H1 (cell line): ENCODE measurements at regions not wholly inside any gene's neighbourhood (a gene's known extent, or its start where the extent isn't known, plus 50 kb on each side); places are given as distances from the start of the nearest gene placed in this dataset.

Source experiments
- CTCF ChIA-PET: fragments of 300-600 bp; sonication (Branson Sonifier 250); formaldehyde crosslinking; loops from one replicate; lab custom pipeline; 2021; ENCODE audit not compliant: partially characterized antibody; lab: Charles Lee
- POLR2A ChIA-PET: fragments of 300-600 bp; sonication (Branson Sonifier 250); formaldehyde crosslinking; loops from one replicate; lab custom pipeline; 2021; ENCODE audit warnings: inconsistent platforms; ENCODE audit not compliant: partially characterized antibody; lab: Charles Lee
- DNase-seq, 2 experiments: peaks; one replicate each; pipeline versions ENCODE4 v3.0.0 to v3.0.0-alpha.2; 2010 to 2022; ENCODE audit warnings: low spot score in 2 of 2, low read depth in 1 of 2, mixed read lengths in 1 of 2
- FAIRE-seq: peaks from 2 replicates; lab custom pipeline; 2011; peaks lifted over from hg19 to GRCh38; lab: Jason Lieb, UNC
- H2AFZ ChIP-seq: 2 replicates; pipeline ENCODE4 v1.8.1; 2012; ENCODE audit warnings: low read length, inconsistent platforms
- H2AK5ac ChIP-seq: 2 replicates; pipeline ENCODE4 v1.6.1; 2013; ENCODE audit warnings: low read depth, low read length
- H2BK120ac ChIP-seq: replicated peaks from 2 replicates; pipeline ENCODE3; 2013; ENCODE audit warnings: low read depth, low read length, inconsistent platforms
- H2BK12ac ChIP-seq: 2 replicates; pipeline ENCODE4 v1.6.1; 2013; ENCODE audit warnings: low read depth, low read length
- H2BK15ac ChIP-seq: 2 replicates; pipeline ENCODE4 v1.6.1; 2013; ENCODE audit warnings: low read length
- H2BK20ac ChIP-seq: 2 replicates; pipeline ENCODE4 v1.6.1; 2013; ENCODE audit warnings: low read length
- H2BK5ac ChIP-seq: 2 replicates; pipeline ENCODE4 v1.6.1; 2013; ENCODE audit warnings: low read depth, low read length
- H3K14ac ChIP-seq: 2 replicates; pipeline ENCODE4 v1.6.1; 2013; ENCODE audit warnings: inconsistent platforms; ENCODE audit not compliant: insufficient read length
- H3K18ac ChIP-seq: 2 replicates; pipeline ENCODE4 v1.6.1; 2013; ENCODE audit warnings: low read length; ENCODE audit errors: extremely low read depth
- H3K23ac ChIP-seq: 2 replicates; pipeline ENCODE4 v1.6.1; 2013; ENCODE audit warnings: inconsistent platforms; ENCODE audit not compliant: insufficient read length
- H3K23me2 ChIP-seq: 2 replicates; pipeline ENCODE4 v1.6.1; 2013; ENCODE audit warnings: low read depth, low read length
- H3K27ac ChIP-seq: 2 replicates; pipeline ENCODE4 v1.6.1; 2011; ENCODE audit warnings: low read depth, low read length, inconsistent platforms
- H3K27me3 ChIP-seq, 4 experiments: replicated peaks in 1 of 4; 1 replicate in 1 of 4; 2 replicates in 3 of 4; pipeline versions ENCODE4 v1.6.1 to v1.8.1; 2011 to 2013; ENCODE audit warnings: low read length in 3 of 4, mild to moderate bottlenecking in 3 of 4, inconsistent platforms in 2 of 4, mixed read lengths in 2 of 4, moderate library complexity in 1 of 4; ENCODE audit not compliant: control insufficient read depth in 3 of 4, insufficient read depth in 3 of 4; ENCODE audit errors: extremely low read depth in 1 of 4
- H3K36me3 ChIP-seq, 4 experiments: 2 replicates each; pipeline versions ENCODE4 v1.6.1 to v1.8.1; 2011 to 2013; ENCODE audit warnings: mild to moderate bottlenecking in 4 of 4, low read length in 3 of 4, moderate library complexity in 2 of 4, control low read depth in 1 of 4, inconsistent platforms in 1 of 4; ENCODE audit not compliant: insufficient read depth in 4 of 4, control insufficient read depth in 2 of 4
- H3K4ac ChIP-seq: replicated peaks from 2 replicates; pipeline ENCODE3; 2013; ENCODE audit warnings: low read length, low read depth, mixed read lengths, inconsistent platforms; ENCODE audit not compliant: insufficient read length
- H3K4me1 ChIP-seq, 4 experiments: replicated peaks in 1 of 4; 1 replicate in 1 of 4; 2 replicates in 3 of 4; pipeline versions ENCODE4 v1.6.1 to v1.8.1; 2011 to 2013; ENCODE audit warnings: low read length in 3 of 4, inconsistent platforms in 2 of 4, mixed read lengths in 1 of 4; ENCODE audit not compliant: insufficient read depth in 4 of 4, control insufficient read depth in 3 of 4
- H3K4me2 ChIP-seq, 2 experiments: 2 replicates each; pipeline versions ENCODE4 v1.6.1 to v1.8.1; 2011 to 2013; ENCODE audit warnings: low read depth in 2 of 2, low read length in 2 of 2, control low read depth in 1 of 2, inconsistent platforms in 1 of 2, mild to moderate bottlenecking in 1 of 2; ENCODE audit not compliant: insufficient read depth in 1 of 2
- H3K4me3 ChIP-seq, 4 experiments: fragments of 200-600, 300-600 bp in 1 of 4; sonication (generic), shearing (Covaris generic), sonication (Bioruptor Twin) in 1 of 4; 2 replicates each; pipeline versions ENCODE4 v1.5.1 to v1.8.1; 2011 to 2016; ENCODE audit warnings: low read length in 4 of 4, low read depth in 3 of 4, control low read depth in 2 of 4, inconsistent platforms in 2 of 4, mild to moderate bottlenecking in 2 of 4, mixed read lengths in 1 of 4, moderate library complexity in 1 of 4; ENCODE audit not compliant: insufficient read depth in 2 of 4; ENCODE audit errors: extremely low read depth in 1 of 4
- H3K56ac ChIP-seq: replicated peaks from 2 replicates; pipeline ENCODE3; 2013; ENCODE audit warnings: low read depth, mild to moderate bottlenecking, mixed read lengths, low read length, inconsistent platforms; ENCODE audit not compliant: insufficient read length
- H3K79me1 ChIP-seq: 2 replicates; pipeline ENCODE4 v1.6.1; 2013; ENCODE audit warnings: low read depth, low read length, control low read depth
- H3K79me2 ChIP-seq, 2 experiments: 2 replicates each; pipeline versions ENCODE4 v1.6.1 to v1.8.1; 2012 to 2013; ENCODE audit warnings: low read length in 2 of 2, mild to moderate bottlenecking in 2 of 2, inconsistent platforms in 1 of 2; ENCODE audit not compliant: insufficient read depth in 2 of 2, control insufficient read depth in 1 of 2
- H3K9ac ChIP-seq, 4 experiments: replicated peaks in 1 of 4; 1 replicate in 1 of 4; 2 replicates in 3 of 4; pipeline versions ENCODE4 v1.6.1 to v1.8.1; 2011 to 2013; ENCODE audit warnings: low read depth in 3 of 4, low read length in 3 of 4, control low read depth in 2 of 4, mild to moderate bottlenecking in 2 of 4, moderate library complexity in 2 of 4, inconsistent platforms in 1 of 4; ENCODE audit errors: extremely low read depth in 1 of 4
- H3K9me3 ChIP-seq, 2 experiments: 2 replicates each; pipeline versions ENCODE4 v1.6.1 to v1.8.1; 2012 to 2013; ENCODE audit warnings: mild to moderate bottlenecking in 2 of 2, moderate library complexity in 2 of 2, control low read depth in 1 of 2, inconsistent platforms in 1 of 2, low read depth in 1 of 2, low read length in 1 of 2, mixed read lengths in 1 of 2; ENCODE audit not compliant: insufficient read depth in 2 of 2
- H4K20me1 ChIP-seq, 2 experiments: replicated peaks in 1 of 2; 2 replicates each; pipeline versions ENCODE3 to v1.8.1; 2011 to 2013; ENCODE audit warnings: inconsistent platforms in 2 of 2, low read length in 2 of 2, mild to moderate bottlenecking in 1 of 2; ENCODE audit not compliant: insufficient read depth in 2 of 2, control insufficient read depth in 1 of 2
- H4K5ac ChIP-seq: 2 replicates; pipeline ENCODE4 v1.6.1; 2013; ENCODE audit warnings: low read length, low read depth, mixed read lengths, inconsistent platforms; ENCODE audit not compliant: insufficient read length
- H4K8ac ChIP-seq: 2 replicates; pipeline ENCODE4 v1.8.0; 2013; ENCODE audit warnings: mild to moderate bottlenecking, moderate library complexity, low read length, inconsistent platforms; ENCODE audit not compliant: insufficient read depth; ENCODE audit errors: extremely low read depth
- H4K91ac ChIP-seq: replicated peaks from 2 replicates; pipeline ENCODE3; 2013; ENCODE audit warnings: low read length, mixed read lengths, inconsistent platforms; ENCODE audit not compliant: insufficient read length
- JUND ChIP-seq: IDR thresholded peaks from 2 replicates; pipeline ENCODE4 v1.6.1; 2011; ENCODE audit warnings: mild to moderate bottlenecking, improper control_type of control experiment, low read length
- USF2 ChIP-seq: IDR thresholded peaks from 2 replicates; pipeline ENCODE4 v1.6.1; 2011; ENCODE audit warnings: low read length, improper control_type of control experiment
- WGBS, 2 experiments: shearing (Covaris generic) in 1 of 2; methylation state at CpG; one replicate each; pipeline versions ENCODE4 v1.1.6 to v1.1.7; 2013 to 2015; ENCODE audit warnings: low lambda C conversion rate in 2 of 2, mixed read lengths in 2 of 2, inconsistent platforms in 1 of 2, low coverage in 1 of 2, missing lambda C conversion rate in 1 of 2; ENCODE audit not compliant: insufficient replicate concordance in 2 of 2, insufficient coverage in 1 of 2, insufficient read length in 1 of 2; ENCODE audit errors: extremely low coverage in 1 of 2, missing lambda C conversion rate in 1 of 2; 5-methylcytosine and 5-hydroxymethylcytosine counted together

GRCh38 chr10:86594535-86594934 lies 59.8 kb upstream of the OPN4 start:
- Histone ChIP-seq H3K27me3 (no peaks in the 10 kb centered on the region), H3K36me3 (no peaks in the 10 kb centered on the region), H2BK20ac (no peak overlapping the region), H3K56ac (no peak overlapping the region), H4K5ac (no peak overlapping the region), H2AFZ (peak overlapping the region; percentile 67; the same call in 1 of the 2 replicates), H3K9ac (no peak overlapping the region), H2BK5ac (0 out of 2 replicates have a peak overlapping the region, but pooled peaks have one; percentile 10), H3K79me1 (no peaks in the 10 kb centered on the region), H3K79me2 (no peaks in the 10 kb centered on the region), H2BK120ac (no peak overlapping the region), H4K8ac (no peak overlapping the region), H3K27ac (no peak overlapping the region), H3K23me2 (no peaks in the 10 kb centered on the region), H3K18ac (no peak overlapping the region), H2AK5ac (no peak overlapping the region), H4K91ac (no peak overlapping the region), H3K14ac (no peak overlapping the region), H3K9me3 (no peaks in the 10 kb centered on the region), H3K4me3 (no peak overlapping the region), H3K23ac (no peak overlapping the region), H4K20me1 (no peaks in the 10 kb centered on the region), H2BK15ac (no peak overlapping the region), H3K4me1 (peaks cover 0 to 2% (median 0%) of the 10 kb centered on the region in 4 experiments; a peak in 2 of 7 replicates), H3K4me2 (no peak overlapping the region), H2BK12ac (no peak overlapping the region), H3K4ac (no peak overlapping the region)
- FAIRE-seq, result no peak
- no peak for DNase-seq
- WGBS, 2 experiments, result 86% methylated on average over 5 of the region's 5 CpGs; no CpG with 5 or more reads in 1 of the 2 experiments
- ChIA-PET CTCF (interaction anchor here (0.6 to 4.0 kb wide), 11 partner anchors 7 to 455 kb away, joined by 3 to 22 read pairs (median 4); no protein-coding TSS in a partner anchor), POLR2A (interaction anchor here (0.6 kb wide), 1 partner anchor 62 kb away, joined by 3 read pairs; no protein-coding TSS in a partner anchor)
- TF ChIP-seq USF2 (no peak), JUND (no peak)
